Hematopoietic multipotent progenitor cell treated with erythropoietin and hydrocortisone succinate and interleukin-3 and kit ligand, for 6 days (in vitro differentiated cells): ENCODE measurements at regions not wholly inside any gene's neighbourhood (a gene's known extent, or its start where the extent isn't known, plus 50 kb on each side); places are given as distances from the start of the nearest gene placed in this dataset.
"Not testable (repeated sequence)": the region's sequence is repeated elsewhere in the genome, so short reads cannot be mapped to it uniquely, and the experiment has no call there.

Experiments
- DNase-seq: peaks from one replicate; pipeline ENCODE4 v3.0.0-alpha.2; 2015

DNA sequence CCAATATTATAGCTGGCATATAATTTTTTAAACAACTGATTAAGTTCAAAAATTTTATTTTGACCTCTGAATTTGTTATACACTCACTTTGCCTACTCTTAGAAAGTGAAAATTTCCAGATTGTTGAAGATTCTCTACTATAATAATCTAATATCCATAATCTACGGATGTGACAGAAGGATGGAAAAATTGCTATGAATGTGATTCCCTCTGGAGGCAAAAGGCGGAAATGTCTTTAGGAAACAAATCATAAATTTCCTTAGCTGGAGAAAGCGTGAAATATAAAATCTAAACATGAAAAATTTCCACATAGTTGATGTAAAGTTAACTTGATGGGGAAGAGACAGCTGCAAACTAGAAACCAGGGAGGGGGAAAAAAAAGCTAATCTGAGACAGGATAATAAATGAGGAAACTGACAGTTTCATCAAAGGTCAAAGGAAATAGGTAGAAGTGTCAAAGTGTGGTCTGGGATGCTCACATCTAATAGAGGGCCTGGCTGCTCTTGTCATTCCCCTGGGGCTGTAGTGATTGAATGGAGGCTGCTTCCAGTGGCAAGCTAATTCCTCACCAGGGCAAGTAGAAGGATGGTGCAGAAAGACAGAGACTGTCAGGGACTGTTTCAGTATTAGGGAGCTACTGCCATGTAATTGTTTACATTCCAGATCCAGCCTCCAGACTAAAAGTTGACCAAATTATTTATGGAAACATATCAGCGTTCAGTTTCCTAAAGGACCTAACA is 264.5 kb downstream of the SDHAF3 start:
- DNase-seq: no peak

- no peak for DNase-seq
Observed at GRCh38 chr7:97390052-97390451, 272.6 kb downstream of the SDHAF3 start.

GRCh38 chr7:97390915-97391593 is 273.6 kb downstream of the SDHAF3 start:
- no peak for DNase-seq

GRCh38 chr7:97401398-97401797 is 283.9 kb downstream of the SDHAF3 start:
- DNase-seq: no peak

DNA sequence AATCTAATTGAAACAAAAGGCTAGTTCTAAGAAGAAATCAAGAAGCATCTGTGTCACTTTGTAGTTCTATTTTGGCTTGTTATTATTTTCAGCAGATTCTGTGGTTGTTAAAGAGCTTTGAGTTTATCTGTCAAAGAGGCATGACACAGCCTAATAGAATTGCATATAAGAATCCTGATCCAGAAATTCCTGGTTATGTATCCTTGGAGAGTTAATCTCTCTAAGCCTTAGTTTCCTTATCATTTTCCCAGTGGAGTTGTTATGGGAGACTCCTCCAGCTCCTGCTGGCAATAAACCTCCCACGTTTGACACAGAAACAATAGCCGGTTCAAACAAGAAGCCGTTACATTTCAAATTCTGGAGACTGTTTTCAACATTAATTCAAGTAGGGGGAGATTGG is 288.3 kb downstream of the SDHAF3 start:
- no peak for DNase-seq

DNA sequence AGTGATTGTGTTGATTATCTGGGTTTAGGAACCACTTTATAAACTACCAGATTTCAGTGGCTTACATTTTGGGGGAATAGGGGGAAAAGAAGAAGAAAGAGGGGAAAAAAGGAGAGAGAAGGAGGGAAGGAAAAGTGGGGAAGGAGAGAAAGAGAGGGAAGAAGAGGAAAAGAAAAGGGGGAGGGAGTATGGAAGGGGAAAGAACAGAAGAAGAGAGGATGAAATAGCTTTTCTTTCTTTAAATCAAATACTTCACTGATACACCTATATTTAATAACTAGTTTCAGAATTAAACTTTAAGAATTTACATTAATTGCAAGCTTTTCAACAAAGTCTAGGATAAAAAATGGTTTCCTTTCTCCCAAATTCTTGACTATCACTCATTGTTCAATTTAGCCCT is 289.6 kb downstream of the SDHAF3 start:
- no peak for DNase-seq

- DNase-seq: no peak
Observed at GRCh38 chr7:97409346-97409745, 291.8 kb downstream of the SDHAF3 start.

DNA sequence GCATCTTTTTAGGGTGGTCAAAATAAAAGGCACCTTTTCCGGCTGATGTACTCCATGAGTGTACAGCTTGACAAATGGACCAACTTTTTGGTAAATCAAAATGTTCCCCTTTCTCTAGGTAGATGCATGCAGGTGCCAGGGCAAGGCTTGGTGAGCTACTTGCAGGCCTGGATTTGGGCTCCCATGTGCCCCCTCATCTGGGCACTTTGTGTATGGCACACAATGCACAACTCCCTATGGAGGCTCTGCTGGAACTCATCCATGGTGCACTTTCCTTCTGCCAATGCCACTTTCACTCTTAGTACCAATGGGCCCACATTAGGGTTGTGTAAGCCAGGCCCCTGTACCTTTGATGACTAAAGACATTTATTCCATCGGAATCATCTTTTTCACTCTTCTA is 300.8 kb downstream of the SDHAF3 start:
- DNase-seq: peak; percentile 2

DNA sequence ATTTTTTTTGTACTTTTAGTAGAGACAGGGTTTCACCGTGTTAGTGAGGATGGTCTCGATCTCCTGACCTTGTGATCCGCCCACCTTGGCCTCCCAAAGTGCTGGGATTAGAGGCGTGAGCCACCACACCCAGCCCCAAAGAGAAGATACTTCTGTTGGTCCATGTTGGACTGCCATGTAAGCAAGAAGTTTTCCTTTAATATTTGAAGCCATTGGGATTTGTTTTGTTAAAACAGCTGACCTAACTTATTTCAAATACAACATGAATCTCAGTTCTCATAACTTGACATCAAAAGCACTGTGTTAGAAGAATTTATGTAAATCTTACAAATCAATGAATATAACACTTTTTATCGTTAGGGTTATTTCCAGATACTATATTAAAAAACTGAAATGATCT is 302.4 kb downstream of the SDHAF3 start:
- DNase-seq: no peak

GRCh38 chr7:97421307-97421930 is 303.9 kb downstream of the SDHAF3 start:
- no peak for DNase-seq

GRCh38 chr7:97422046-97422445 is 304.5 kb downstream of the SDHAF3 start:
- DNase-seq: no peak

DNA sequence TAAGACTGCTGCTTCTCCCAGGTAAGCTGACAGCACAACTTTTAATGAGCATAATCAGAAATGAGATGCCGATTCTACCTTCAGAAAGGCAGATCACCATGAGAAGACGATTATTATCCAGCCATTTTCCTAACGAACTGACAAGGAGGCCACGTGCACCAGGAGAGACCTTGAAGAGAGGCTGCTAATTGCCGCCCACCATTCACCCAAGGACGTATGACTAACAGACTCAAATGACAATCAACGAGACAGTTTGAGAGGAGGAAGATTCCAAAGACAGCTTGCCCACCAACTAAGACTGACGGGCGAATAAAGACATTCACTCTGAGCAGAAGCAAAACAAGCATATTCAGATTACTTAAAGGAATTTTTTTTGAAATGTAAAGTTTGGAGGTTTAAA is 301.9 kb upstream of the TAC1 start:
- DNase-seq: no peak

- no peak for DNase-seq
Observed at GRCh38 chr7:97439637-97440214, 292.2 kb upstream of the TAC1 start.

DNA sequence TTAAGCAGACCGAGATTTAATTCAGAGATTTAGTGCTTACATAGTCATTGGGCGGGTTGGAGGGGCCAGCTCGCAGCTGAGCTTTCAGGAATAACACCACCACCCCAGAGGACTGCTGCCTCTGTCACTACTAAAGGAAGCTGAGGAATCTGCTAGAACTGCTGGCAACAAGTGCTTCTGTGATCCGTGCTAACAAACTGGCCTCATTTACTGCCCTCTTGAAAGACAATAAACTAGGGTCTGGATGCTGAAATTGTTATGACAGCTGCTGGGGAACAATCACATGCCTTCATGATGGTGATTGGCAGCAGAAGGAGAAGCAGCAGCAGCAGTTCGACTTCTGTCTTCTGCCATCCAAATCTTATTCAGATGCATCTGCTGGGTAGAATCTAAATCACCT is 285.5 kb upstream of the TAC1 start:
- no peak for DNase-seq

- DNase-seq: not testable (repeated sequence)
Observed at GRCh38 chr7:97449448-97449847, 282.4 kb upstream of the TAC1 start.

DNA sequence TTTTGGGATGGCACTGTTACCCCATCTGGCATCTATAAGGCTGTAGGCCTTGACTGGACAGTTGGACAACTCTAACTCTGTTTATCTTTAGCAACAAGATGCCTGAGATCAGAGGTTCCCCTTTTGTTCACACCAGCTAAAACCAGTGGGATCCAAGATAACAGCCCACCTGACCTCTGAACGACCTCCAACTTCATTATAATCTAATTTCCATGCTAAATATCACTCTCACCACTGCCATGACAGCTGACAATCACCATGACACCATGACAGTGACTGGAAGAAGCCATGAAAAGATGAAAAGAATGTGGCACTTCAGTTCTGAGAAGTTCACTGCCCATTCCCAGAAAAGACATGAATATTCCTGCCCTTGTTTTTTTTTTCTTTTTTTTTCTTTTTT is 281.4 kb upstream of the TAC1 start:
- no peak for DNase-seq

- DNase-seq: no peak
Observed at GRCh38 chr7:97454636-97455035, 277.2 kb upstream of the TAC1 start.

GRCh38 chr7:97457054-97457453 is 274.8 kb upstream of the TAC1 start:
- no peak for DNase-seq

GRCh38 chr7:97460433-97460832 is 271.5 kb upstream of the TAC1 start:
- no peak for DNase-seq

DNA sequence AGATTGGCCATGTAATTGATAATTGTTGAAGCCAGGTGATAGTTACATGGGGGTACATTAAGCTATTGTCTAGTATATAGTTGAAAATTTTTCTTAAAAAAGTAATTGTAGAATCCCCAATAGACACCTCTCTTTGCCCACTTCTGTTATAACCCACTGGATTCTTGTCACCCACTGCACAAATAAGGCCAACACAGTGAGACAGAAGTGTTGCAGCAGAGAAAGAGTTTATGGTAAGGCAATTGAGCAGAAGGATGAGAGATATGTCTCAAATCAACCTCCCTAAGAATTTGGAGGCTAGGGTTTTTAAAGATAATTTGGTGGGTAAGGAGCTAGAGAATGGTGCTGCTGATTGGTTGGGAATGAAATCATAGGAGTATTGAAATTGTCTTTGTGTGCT is 270.3 kb upstream of the TAC1 start:
- no peak for DNase-seq

DNA sequence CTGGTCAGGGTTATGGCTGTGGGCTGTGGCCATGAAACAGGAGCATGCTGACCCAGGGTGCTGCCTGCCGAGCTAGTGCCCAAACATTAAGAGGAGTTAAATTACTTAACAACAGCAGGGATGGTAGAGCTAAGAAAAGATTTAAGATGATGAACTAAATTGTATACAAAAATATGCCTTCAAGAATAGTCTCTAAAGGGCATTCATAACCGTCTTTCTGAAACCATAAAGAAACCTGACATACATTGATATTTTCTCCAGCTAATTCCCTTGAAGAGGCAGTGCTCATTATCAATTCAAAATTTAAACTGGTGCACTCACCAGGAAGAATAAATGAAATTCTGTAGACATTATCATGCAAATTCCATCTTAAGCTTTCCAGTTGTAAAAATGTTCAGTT is 265.8 kb upstream of the TAC1 start:
- no peak for DNase-seq

DNA sequence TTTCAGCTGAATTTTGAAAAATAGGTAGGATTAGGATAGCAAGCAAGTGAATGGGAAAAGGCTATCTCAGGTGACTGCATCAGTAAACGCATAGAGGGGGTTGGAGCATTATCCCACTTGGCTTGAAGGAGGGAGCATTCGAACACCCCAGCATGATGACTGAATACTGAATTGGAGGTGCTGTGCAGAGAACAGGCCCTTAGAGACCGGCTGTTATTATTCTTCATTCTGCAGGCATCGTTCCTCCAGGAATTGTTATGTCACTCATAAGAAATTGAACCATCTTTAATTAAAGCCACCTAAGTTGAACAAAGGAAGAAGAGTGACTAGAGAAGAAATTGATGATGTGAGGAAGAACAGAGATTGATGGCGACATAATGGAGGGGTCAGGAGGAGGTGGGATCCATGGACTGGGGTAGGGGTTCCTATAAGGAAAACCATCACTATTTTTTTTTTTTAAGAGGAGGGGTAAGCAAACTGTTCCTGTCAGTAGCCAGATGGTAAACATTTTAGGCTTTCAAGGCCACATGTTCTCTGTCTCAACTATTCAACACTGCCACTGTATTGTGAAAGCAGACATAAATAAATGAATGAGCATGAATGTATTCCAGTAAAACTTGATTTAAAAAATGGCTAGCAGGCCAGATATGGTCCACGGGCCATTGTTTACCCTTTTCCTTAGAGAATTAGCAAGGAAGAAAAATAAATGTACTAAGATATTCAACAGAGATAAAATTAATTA is 264.7 kb upstream of the TAC1 start:
- DNase-seq: no peak

GRCh38 chr7:97468493-97468892 is 263.4 kb upstream of the TAC1 start:
- DNase-seq: no peak
